C4-2B (cell line): ENCODE measurements at regions not wholly inside any gene's neighbourhood (a gene's known extent, or its start where the extent isn't known, plus 50 kb on each side); places are given as distances from the start of the nearest gene placed in this dataset.

Experiments used
- H3K27ac ChIP-seq: fragments of 450-650 bp; 2 replicates; pipeline ENCODE4 v1.5.1; 2017
- CTCF ChIP-seq: fragments of 450-650 bp; conservative IDR thresholded peaks from 2 replicates; pipeline ENCODE4 v1.5.1; 2017; ENCODE audit warnings: mild to moderate bottlenecking
- ZFX ChIP-seq: fragments of 450-650 bp; IDR thresholded peaks from 2 replicates; pipeline ENCODE4 v1.6.1; 2017

DNA sequence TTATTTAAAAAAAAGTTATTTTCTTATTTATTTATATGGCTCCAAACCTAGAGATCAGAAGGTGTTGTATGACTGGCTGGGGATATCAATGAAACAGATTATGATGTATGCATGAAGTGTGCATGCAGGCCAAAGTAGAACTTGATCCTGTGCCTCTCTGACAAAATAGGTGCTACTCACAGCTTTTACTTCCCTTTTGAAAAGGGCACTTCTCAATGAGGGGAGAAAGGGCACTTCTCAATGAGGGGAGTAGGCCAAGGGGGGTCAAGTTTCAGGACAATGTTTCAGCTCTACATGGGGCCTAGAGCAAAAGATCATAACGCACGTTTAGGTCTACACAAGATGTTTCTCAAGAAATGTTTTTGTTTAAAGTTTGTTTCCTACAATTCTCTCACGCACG is 397.5 kb downstream of the ETS1 start:
- no peak for TF ChIP-seq ZFX
- TF ChIP-seq CTCF: no peak
- H3K27ac ChIP-seq: no peak overlapping the region

GRCh38 chr11:128188346-128189004 is 398.9 kb downstream of the ETS1 start:
- H3K27ac ChIP-seq: no peak overlapping the region
- TF ChIP-seq ZFX: no peak
- TF ChIP-seq CTCF: no peak

DNA sequence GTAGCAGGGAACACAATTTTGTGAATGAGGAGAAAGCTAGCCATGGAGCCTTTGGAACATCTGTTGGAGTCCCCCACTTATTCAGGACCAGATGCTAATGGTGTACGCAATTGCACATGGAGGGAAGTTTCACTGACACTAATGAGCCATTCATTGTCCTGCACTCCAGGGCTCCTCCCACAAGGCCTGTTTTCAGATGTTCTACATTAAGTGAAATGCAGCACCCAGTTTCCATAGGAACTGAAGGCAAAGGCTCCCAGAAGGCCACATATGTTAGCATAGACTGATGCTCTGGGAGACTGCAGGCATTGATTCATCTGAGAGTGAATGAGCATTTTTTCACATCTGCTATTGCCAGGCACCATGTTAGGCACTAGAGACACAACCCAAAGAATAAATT is 399.5 kb downstream of the ETS1 start:
- TF ChIP-seq ZFX (no peak), CTCF (no peak)
- H3K27ac ChIP-seq: no peak overlapping the region

- TF ChIP-seq CTCF: no peak
- no peak for TF ChIP-seq ZFX
- H3K27ac ChIP-seq: no peak overlapping the region
These were observed 400.0 kb downstream of the ETS1 start for GRCh38 chr11:128187377-128187776.

DNA sequence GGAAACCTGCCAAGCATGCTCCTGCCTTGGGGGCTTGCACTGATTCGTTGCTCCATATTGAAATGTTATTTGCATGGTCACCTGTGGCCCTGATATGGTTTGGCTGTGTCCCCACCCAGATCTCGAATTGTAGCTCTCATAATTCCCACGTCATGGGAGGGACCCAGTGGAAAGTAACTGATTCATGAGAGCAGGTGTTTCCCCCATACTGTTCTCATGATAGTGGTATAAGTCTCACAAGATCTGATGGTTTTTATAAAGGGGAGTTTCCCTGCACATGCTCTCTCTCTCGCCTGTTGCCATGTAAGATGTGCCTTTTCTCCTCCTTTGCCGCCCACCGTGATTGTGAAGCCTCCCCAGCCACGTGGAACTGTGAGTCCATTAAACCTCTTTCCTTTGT is 402.4 kb downstream of the ETS1 start:
- TF ChIP-seq CTCF: no peak
- TF ChIP-seq ZFX: no peak

DNA sequence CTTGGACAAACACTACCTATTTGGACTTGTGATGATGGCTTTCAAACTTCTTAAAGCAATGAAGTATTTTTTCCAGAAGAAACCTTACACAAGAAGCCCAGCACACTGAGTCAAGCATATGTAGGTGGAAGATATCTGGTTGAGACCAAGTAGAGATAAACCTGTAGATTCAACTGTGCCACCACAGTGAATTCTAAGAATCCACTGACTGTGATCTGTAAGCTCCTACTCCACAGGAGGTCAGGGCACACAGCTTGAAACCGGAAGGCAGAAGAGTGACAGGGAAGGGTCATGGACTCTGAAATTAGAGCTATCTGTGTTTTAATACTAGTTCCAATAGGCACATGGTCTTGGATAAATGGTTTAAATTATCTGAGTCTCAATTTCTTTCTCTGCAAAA is 404.5 kb downstream of the ETS1 start:
- no peak for TF ChIP-seq CTCF
- TF ChIP-seq ZFX: no peak
- H3K27ac ChIP-seq: no peak overlapping the region

More for the DNA sequence above, 402.4 kb downstream of the ETS1 start:
- H3K27ac ChIP-seq: no peak overlapping the region

DNA sequence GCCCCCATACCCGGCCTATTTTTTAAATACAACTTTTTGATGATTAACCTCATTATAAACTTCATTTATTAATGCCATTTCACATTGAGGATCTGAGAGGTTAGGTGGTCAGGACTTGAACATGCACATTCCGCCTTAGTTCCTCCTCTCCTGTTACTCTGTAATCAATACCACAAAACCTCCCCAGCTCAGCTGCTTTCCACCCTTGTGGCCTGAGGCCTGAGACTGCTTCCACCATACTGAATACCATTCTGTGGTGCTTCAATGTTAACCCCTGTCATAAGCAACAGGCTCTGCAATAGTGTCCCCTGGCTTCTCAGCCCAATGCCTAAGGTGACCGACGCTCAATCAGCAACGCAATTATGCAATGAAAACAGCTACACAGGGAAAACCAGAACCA is 405.4 kb downstream of the ETS1 start:
- no peak overlapping the region for H3K27ac ChIP-seq
- no peak for TF ChIP-seq ZFX
- no peak for TF ChIP-seq CTCF
